ENCODE measurements at regions not wholly inside any gene's neighbourhood (a gene's known extent, or its start where the extent isn't known, plus 50 kb on each side); places are given as distances from the start of the nearest gene placed in this dataset.
A peak's percentile ranks its signal among the peaks of the same experiment; 100 is the strongest.

- DNase-seq (ENCODE audit: low read depth in 4 of 4, low spot score in 2 of 4) = no peak
Observed at GRCh38 chr1:213371847-213372619, 321.0 kb downstream of the RPS6KC1 start.

- peak in 3 of 4 donors; percentile 34 to 65 (median 44) for DNase-seq (ENCODE audit: low read depth in 4 of 4, low spot score in 2 of 4)
Observed at GRCh38 chr1:213374369-213374768, 323.3 kb downstream of the RPS6KC1 start.

GRCh38 chr1:213375002-213375401 is 324.0 kb downstream of the RPS6KC1 start:
- DNase-seq (ENCODE audit: low read depth in 4 of 4, low spot score in 2 of 4) = no peak

DNA sequence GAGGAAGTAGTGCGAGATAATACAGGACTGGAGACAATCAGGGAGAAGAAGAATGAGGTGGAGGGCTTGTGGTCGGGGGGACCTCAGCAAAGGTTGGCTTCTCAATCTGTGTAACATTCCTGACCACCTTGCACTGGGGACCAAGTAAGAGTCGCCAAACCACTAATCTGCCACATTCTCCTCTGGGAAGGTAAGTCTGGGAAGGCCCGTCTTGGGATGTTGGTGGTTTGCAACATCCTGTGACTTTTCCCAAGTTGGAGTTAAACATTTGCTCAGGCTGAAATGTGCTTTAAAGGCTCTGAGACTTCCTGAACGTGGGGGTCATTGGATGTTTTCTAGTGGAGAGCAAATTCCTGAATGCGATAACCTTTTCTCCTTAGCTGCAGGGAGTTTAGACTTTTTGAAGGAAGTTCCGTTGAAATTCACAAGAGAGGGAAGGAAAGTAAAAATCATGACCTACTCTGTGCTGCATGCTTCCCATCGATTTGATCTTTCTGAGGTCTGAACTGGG is 325.9 kb downstream of the RPS6KC1 start:
- no peak for DNase-seq (ENCODE audit: low read depth in 4 of 4, low spot score in 2 of 4)

- no peak for DNase-seq (ENCODE audit: low read depth in 4 of 4, low spot score in 2 of 4)
Observed at GRCh38 chr1:213380865-213381264, 329.8 kb downstream of the RPS6KC1 start.

GRCh38 chr1:213381572-213382084 is 330.6 kb downstream of the RPS6KC1 start:
- DNase-seq (ENCODE audit: low read depth in 4 of 4, low spot score in 2 of 4) = no peak

- DNase-seq (ENCODE audit: low read depth in 4 of 4, low spot score in 2 of 4) = no peak
Observed at GRCh38 chr1:213383465-213383864, 332.4 kb downstream of the RPS6KC1 start.

DNA sequence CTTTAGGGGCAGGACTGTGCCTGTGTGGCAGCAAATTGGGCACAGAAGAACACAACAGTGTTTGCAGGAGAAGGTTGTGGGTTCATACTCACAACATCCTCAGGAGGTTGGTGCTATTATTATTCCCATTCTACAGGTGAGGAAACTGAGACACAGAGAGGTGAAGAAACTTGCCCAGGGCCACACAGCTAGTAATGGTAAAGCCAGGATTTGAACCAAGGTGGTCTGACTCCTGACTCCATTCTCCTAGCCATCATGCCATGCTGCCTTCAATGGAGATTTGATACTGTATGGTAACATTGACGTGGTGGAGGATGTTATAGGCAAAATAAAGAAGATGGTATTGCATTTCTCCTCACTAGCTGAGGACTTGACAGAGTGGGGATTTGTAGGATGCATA is 334.2 kb downstream of the RPS6KC1 start:
- DNase-seq (ENCODE audit: low read depth in 4 of 4, low spot score in 2 of 4) = no peak

- no peak for DNase-seq (ENCODE audit: low read depth in 4 of 4, low spot score in 2 of 4)
Observed at GRCh38 chr1:213385806-213386324, 334.8 kb downstream of the RPS6KC1 start.

DNA sequence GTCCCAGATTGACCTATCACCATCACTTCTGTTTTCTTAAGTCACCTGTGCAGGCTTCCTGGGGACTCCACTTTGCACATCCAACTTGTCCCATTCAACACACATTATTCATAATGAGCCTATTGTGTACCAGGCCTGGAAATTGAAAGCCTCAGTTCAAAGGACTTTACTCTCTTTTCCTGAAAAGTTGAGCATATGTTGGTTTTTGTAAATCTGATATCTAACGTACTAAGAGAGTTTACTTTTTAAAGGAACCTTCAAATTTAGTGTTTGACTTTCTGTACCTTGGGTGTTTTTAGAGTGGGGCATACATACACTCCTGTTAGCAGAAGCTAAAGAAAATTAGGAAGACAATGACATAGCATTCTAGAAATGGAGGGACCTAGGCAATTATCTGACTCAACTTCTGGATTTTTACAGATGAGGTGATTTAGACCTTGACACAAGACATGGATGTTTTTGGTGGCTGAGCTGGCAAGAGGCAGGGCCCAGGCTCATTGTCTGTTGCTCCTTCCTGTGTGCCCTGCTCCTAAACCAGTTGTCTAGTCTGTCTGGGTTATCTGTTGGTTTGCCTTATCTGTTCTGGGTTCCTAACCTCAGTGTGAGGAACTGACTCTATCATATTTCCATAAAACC is 336.5 kb downstream of the RPS6KC1 start:
- DNase-seq (ENCODE audit: low read depth in 4 of 4, low spot score in 2 of 4) = no peak

DNA sequence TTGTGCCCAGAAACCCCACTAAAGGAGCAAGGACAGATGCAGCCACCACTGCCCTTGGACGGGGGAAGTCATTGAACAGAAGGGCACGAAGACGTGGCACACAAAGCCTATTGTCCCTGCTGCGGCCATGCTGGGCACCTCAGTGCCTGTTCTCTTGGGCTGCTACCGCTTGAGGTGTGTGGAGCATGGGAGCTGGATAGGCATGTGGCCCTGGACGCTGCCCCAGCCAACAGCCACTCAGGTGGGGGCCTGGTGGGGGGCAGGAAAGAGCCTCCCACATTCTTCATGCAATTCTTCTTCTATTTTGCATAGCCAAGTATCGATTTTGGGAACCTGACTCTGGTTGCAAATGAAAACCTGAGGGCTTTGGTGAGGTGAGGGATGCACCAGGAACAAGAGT is 337.2 kb downstream of the RPS6KC1 start:
- no peak for DNase-seq (ENCODE audit: low read depth in 4 of 4, low spot score in 2 of 4)

- no peak for DNase-seq (ENCODE audit: low read depth in 4 of 4, low spot score in 2 of 4)
Observed at GRCh38 chr1:213389061-213389581, 338.1 kb downstream of the RPS6KC1 start.

DNA sequence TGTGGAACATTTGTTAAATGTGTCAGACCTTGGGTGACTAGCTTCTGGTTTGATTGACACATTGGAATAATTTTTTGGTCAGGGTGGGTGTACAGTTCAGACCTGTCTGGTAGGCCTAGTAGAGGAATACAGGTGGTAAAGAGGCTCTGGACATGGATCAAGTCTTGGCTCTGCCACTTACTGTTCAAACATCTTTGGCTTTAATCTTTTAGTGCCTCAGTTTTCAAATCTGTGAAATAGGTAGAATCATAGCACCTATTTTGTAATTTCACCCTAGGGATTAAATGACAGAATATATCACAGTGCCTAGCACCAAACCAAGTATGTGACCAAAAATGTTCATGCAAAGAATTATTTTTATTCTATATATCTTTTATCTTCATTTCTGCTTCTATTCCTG is 340.4 kb downstream of the RPS6KC1 start:
- DNase-seq (ENCODE audit: low read depth in 4 of 4, low spot score in 2 of 4) = no peak

GRCh38 chr1:213393860-213394259 is 342.8 kb downstream of the RPS6KC1 start:
- DNase-seq (ENCODE audit: low read depth in 4 of 4, low spot score in 2 of 4) = no peak

- no peak for DNase-seq (ENCODE audit: low read depth in 4 of 4, low spot score in 2 of 4)
Observed at GRCh38 chr1:213394837-213395236, 343.8 kb downstream of the RPS6KC1 start.

GRCh38 chr1:213397638-213398037 is 346.6 kb downstream of the RPS6KC1 start:
- no peak for DNase-seq (ENCODE audit: low read depth in 4 of 4, low spot score in 2 of 4)

- DNase-seq (ENCODE audit: low read depth in 4 of 4, low spot score in 2 of 4) = no peak
Observed at GRCh38 chr1:213399695-213400094, 348.7 kb downstream of the RPS6KC1 start.

DNA sequence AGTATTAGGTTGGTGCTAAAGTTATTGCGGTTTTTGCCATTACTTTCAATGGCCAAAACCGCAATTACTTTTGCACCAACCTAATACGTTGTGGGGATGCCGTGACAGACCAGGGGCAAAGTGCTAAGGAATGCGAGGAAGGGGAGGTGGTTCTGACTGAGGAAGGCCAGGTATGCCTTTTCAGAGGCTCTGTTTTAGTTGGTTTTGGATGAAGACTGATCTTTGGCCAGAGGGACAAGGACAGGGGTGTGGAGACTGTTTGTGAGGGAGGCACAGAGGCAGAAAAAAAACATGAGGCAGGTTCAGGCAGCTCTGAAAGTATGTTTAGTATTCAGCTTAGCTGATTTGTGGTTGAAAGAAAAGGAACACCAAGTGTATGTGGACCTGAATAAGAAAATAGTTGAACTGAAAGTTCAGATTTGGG is 358.2 kb downstream of the RPS6KC1 start:
- no peak for DNase-seq (ENCODE audit: low read depth in 4 of 4, low spot score in 2 of 4)

DNA sequence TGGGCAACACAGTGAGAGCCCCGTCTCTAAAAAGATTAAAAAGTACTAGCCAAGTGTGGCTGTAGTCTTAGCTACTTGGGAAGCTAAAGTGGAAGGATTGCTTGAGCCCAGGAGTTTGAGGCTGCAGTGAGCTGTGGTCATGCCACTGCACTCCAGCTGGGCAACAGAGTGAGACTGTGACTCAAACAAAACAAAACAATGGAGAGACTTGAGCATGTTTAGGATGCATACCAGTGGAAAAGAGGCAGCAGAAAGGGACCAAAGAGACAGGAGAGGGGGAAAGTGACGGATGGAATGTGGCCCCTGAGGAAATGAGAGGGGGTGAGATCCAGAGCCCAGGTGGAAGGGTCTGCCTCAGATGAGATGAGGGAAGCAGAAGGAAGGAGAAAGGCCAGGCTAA is 358.9 kb downstream of the RPS6KC1 start:
- no peak for DNase-seq (ENCODE audit: low read depth in 4 of 4, low spot score in 2 of 4)

- no peak for DNase-seq (ENCODE audit: low read depth in 4 of 4, low spot score in 2 of 4)
Observed at GRCh38 chr1:213414346-213414745, 363.3 kb downstream of the RPS6KC1 start.

- DNase-seq (ENCODE audit: low read depth in 4 of 4, low spot score in 2 of 4) = no peak
Observed at GRCh38 chr1:213414911-213415310, 363.9 kb downstream of the RPS6KC1 start.
